SK-N-SH (cell line): ENCODE measurements at regions not wholly inside any gene's neighbourhood (a gene's known extent, or its start where the extent isn't known, plus 50 kb on each side); places are given as distances from the start of the nearest gene placed in this dataset.

ENCODE experiments used
- CTCF ChIA-PET: fragments of 300-600, 350-600 bp; formaldehyde crosslinking; extraction: SDS; loops from one replicate; lab custom pipeline; 2021; lab: Yijun Ruan, JAX
- POLR2A ChIA-PET: fragments of 350-600 bp; sonication (Branson Sonifier 250); formaldehyde crosslinking; extraction: SDS; loops from one replicate; lab custom pipeline; 2020; ENCODE audit warnings: antibody characterized with exemption, inconsistent platforms; lab: Yijun Ruan, JAX
- DNase-seq: peaks from one replicate; pipeline ENCODE4 v3.0.0; 2012
- H2AFZ ChIP-seq: fragments of 200-600 bp; sonication (generic); 2 replicates; pipeline ENCODE4 v1.8.1; 2016; ENCODE audit warnings: antibody characterized with exemption, mild to moderate bottlenecking, low read depth
- H3F3A ChIP-seq: fragments of 200-600 bp; sonication (generic); replicated peaks from 2 replicates; pipeline ENCODE3; 2016; ENCODE audit warnings: antibody characterized with exemption, mild to moderate bottlenecking; ENCODE audit not compliant: insufficient read depth
- H3K27ac ChIP-seq, 2 experiments: fragments of 200-500 bp in 1 of 2; fragments of 200-600 bp in 1 of 2; sonication (Bioruptor generic) in 1 of 2; sonication (generic), shearing (Covaris generic) in 1 of 2; 2 replicates each; pipeline versions ENCODE4 v1.5.1 to v1.6.1; 2014 to 2016; ENCODE audit warnings: low read depth in 2 of 2, inconsistent platforms in 1 of 2, low read length in 1 of 2, mild to moderate bottlenecking in 1 of 2, mixed read lengths in 1 of 2
- H3K27me3 ChIP-seq: fragments of 200-600 bp; sonication (generic), shearing (Covaris generic); 2 replicates; pipeline ENCODE4 v1.6.1; 2016; ENCODE audit warnings: mixed run types; ENCODE audit not compliant: insufficient read depth
- H3K36me3 ChIP-seq, 2 experiments: fragments of 200-500 bp in 1 of 2; fragments of 200-600 bp in 1 of 2; sonication (Bioruptor generic) in 1 of 2; sonication (generic) in 1 of 2; replicated peaks in 1 of 2; 2 replicates each; pipeline versions ENCODE3 to v1.5.1; 2014 to 2016; ENCODE audit warnings: low read length in 1 of 2, mild to moderate bottlenecking in 1 of 2; ENCODE audit not compliant: insufficient read depth in 2 of 2, control insufficient read depth in 1 of 2
- H3K4me1 ChIP-seq, 2 experiments: fragments of 200-500 bp in 1 of 2; fragments of 200-600 bp in 1 of 2; sonication (Bioruptor generic) in 1 of 2; sonication (generic), shearing (Covaris generic) in 1 of 2; 2 replicates each; pipeline versions ENCODE4 v1.5.1 to v1.6.1; 2014 to 2016; ENCODE audit warnings: low read depth in 1 of 2, low read length in 1 of 2, mixed run types in 1 of 2; ENCODE audit not compliant: insufficient read depth in 2 of 2, control insufficient read depth in 1 of 2
- H3K4me2 ChIP-seq: fragments of 200-600 bp; sonication (generic), shearing (Covaris generic); 2 replicates; pipeline ENCODE4 v1.6.1; 2017; ENCODE audit warnings: mixed run types
- H3K4me3 ChIP-seq, 2 experiments: fragments of 200-500 bp in 1 of 2; fragments of 200-600 bp in 1 of 2; sonication (Bioruptor generic) in 1 of 2; sonication (generic), shearing (Covaris generic) in 1 of 2; 2 replicates each; pipeline versions ENCODE4 v1.5.1 to v1.8.1; 2014 to 2016; ENCODE audit warnings: low read depth in 2 of 2, inconsistent platforms in 1 of 2, low read length in 1 of 2, mild to moderate bottlenecking in 1 of 2, mixed read lengths in 1 of 2, moderate library complexity in 1 of 2
- H3K79me2 ChIP-seq: fragments of 200-600 bp; sonication (generic); 2 replicates; pipeline ENCODE4 v1.8.1; 2017; ENCODE audit warnings: mild to moderate bottlenecking; ENCODE audit not compliant: insufficient read depth
- H3K9ac ChIP-seq: fragments of 200-600 bp; sonication (generic); 2 replicates; pipeline ENCODE4 v1.6.1; 2017; ENCODE audit warnings: mixed run types
- H3K9me2 ChIP-seq: fragments of 200-600 bp; sonication (generic); 2 replicates; pipeline ENCODE4 v1.6.1; 2017; ENCODE audit warnings: mixed run types
- H3K9me3 ChIP-seq: fragments of 200-600 bp; sonication (generic); 2 replicates; pipeline ENCODE4 v1.6.1; 2017; ENCODE audit warnings: mixed run types, mild to moderate bottlenecking, moderate library complexity
- H4K20me1 ChIP-seq: fragments of 200-600 bp; sonication (generic); 2 replicates; pipeline ENCODE4 v1.6.1; 2017; ENCODE audit warnings: mild to moderate bottlenecking, mixed run types; ENCODE audit not compliant: insufficient read depth
- CHD2 ChIP-seq: fragments of 150-350 bp; IDR thresholded peaks from 2 replicates; pipeline ENCODE4 v1.6.1; 2018; ENCODE audit warnings: low read length; ENCODE audit not compliant: partially characterized antibody
- ELF1 ChIP-seq: IDR thresholded peaks from 2 replicates; pipeline ENCODE4 v1.4.0; 2012
- EZH2phosphoT487 ChIP-seq: fragments of 200-600 bp; sonication (generic); IDR thresholded peaks from 2 replicates; pipeline ENCODE4 v1.6.1; 2017; ENCODE audit warnings: low read depth, mixed run types, mild to moderate bottlenecking, antibody characterized with exemption, moderate library complexity, borderline replicate concordance
- FOXM1 ChIP-seq: IDR thresholded peaks from 2 replicates; pipeline ENCODE4 v1.4.0; 2012; ENCODE audit warnings: low read depth, mild to moderate bottlenecking
- JUND ChIP-seq: IDR thresholded peaks from 2 replicates; pipeline ENCODE4 v1.4.0; 2012
- MXI1 ChIP-seq: IDR thresholded peaks from 2 replicates; pipeline ENCODE4 v1.6.1; 2012; ENCODE audit warnings: mild to moderate bottlenecking, low read depth, low read length, improper control_type of control experiment
- NFIC ChIP-seq: IDR thresholded peaks from 2 replicates; pipeline ENCODE4 v1.4.0; 2012; ENCODE audit warnings: borderline replicate concordance
- NRF1 ChIP-seq: IDR thresholded peaks from 2 replicates; pipeline ENCODE4 v1.6.1; 2012; ENCODE audit warnings: low read depth, mild to moderate bottlenecking, low read length
- RAD21 ChIP-seq: IDR thresholded peaks from 2 replicates; pipeline ENCODE4 v1.6.1; 2012; ENCODE audit warnings: mild to moderate bottlenecking, low read length
- RCOR1 ChIP-seq: fragments of 150-350 bp; IDR thresholded peaks from 2 replicates; pipeline ENCODE4 v1.6.1; 2017; ENCODE audit warnings: antibody characterized with exemption, low read length
- RFX5 ChIP-seq: IDR thresholded peaks from 2 replicates; pipeline ENCODE4 v1.6.1; 2012; ENCODE audit warnings: mild to moderate bottlenecking, improper control_type of control experiment, low read length
- TAF1 ChIP-seq: IDR thresholded peaks from 2 replicates; pipeline ENCODE4 v1.6.1; 2012; ENCODE audit warnings: low read depth, mild to moderate bottlenecking, low read length, moderate library complexity, borderline replicate concordance
- TCF12 ChIP-seq: IDR thresholded peaks from 2 replicates; pipeline ENCODE4 v1.4.0; 2012
- USF2 ChIP-seq: fragments of 150-350 bp; IDR thresholded peaks from 2 replicates; pipeline ENCODE4 v1.6.1; 2017; ENCODE audit warnings: antibody characterized with exemption, low read length, low read depth, borderline replicate concordance
- ZBTB33 ChIP-seq: IDR thresholded peaks from 2 replicates; pipeline ENCODE4 v1.4.0; 2012; ENCODE audit warnings: low read depth, borderline replicate concordance
- WGBS: methylation state at CpG from one replicate; pipeline ENCODE4 v1.1.6; 2017; ENCODE audit warnings: low lambda C conversion rate; 5-methylcytosine and 5-hydroxymethylcytosine counted together
- TF ChIP-seq, protein P1 (sequence below): IDR thresholded peaks from 2 replicates; pipeline ENCODE4 v1.6.1; 2012; ENCODE audit warnings: mild to moderate bottlenecking, low read depth, low read length, moderate library complexity
- TF ChIP-seq, protein P2 (sequence below): IDR thresholded peaks from 2 replicates; pipeline ENCODE4 v1.4.0; 2012; ENCODE audit warnings: low read depth
- TF ChIP-seq, protein P3 (sequence below): IDR thresholded peaks from 2 replicates; pipeline ENCODE4; 2012

GRCh38 chrX:109875831-109876230 is 127.1 kb upstream of the TMEM164 start (continued):
- TF ChIP-seq USF2 (no peak), ELF1 (no peak)

DNA sequence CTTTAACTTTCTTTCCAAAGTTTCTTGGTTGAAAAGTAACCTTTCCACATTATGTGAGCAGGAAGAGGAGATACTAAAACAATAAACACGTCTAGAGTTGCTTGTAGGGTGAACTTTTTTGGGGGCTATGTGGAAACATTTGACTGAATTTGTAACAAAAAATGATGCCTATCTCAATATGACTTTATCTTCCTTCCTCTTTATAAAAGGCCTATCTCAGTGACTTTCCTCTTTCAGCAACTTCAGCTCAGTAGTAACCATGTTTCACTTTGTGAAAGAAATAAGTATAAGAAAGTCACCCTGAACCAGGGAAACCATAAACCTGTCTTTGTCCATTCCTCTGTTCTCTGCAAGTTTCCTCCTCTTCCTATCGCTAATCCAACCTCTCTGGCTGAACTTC is 124.7 kb upstream of the TMEM164 start:
- H3F3A ChIP-seq: no peaks in the 10 kb centered on the region
- H3K4me3 ChIP-seq: no peak overlapping the region
- no peak for TF ChIP-seq NRF1
- TF ChIP-seq, protein P1, sequence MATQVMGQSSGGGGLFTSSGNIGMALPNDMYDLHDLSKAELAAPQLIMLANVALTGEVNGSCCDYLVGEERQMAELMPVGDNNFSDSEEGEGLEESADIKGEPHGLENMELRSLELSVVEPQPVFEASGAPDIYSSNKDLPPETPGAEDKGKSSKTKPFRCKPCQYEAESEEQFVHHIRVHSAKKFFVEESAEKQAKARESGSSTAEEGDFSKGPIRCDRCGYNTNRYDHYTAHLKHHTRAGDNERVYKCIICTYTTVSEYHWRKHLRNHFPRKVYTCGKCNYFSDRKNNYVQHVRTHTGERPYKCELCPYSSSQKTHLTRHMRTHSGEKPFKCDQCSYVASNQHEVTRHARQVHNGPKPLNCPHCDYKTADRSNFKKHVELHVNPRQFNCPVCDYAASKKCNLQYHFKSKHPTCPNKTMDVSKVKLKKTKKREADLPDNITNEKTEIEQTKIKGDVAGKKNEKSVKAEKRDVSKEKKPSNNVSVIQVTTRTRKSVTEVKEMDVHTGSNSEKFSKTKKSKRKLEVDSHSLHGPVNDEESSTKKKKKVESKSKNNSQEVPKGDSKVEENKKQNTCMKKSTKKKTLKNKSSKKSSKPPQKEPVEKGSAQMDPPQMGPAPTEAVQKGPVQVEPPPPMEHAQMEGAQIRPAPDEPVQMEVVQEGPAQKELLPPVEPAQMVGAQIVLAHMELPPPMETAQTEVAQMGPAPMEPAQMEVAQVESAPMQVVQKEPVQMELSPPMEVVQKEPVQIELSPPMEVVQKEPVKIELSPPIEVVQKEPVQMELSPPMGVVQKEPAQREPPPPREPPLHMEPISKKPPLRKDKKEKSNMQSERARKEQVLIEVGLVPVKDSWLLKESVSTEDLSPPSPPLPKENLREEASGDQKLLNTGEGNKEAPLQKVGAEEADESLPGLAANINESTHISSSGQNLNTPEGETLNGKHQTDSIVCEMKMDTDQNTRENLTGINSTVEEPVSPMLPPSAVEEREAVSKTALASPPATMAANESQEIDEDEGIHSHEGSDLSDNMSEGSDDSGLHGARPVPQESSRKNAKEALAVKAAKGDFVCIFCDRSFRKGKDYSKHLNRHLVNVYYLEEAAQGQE: no peak
- TF ChIP-seq MXI1: no peak
- no peak for TF ChIP-seq EZH2phosphoT487
- TF ChIP-seq CHD2: no peak
- no peak for TF ChIP-seq TCF12
- TF ChIP-seq USF2: no peak
- TF ChIP-seq ZBTB33: no peak
- TF ChIP-seq FOXM1: no peak
- TF ChIP-seq ELF1: no peak
- TF ChIP-seq TAF1: no peak
- no peak for TF ChIP-seq NFIC
- TF ChIP-seq, protein P2, sequence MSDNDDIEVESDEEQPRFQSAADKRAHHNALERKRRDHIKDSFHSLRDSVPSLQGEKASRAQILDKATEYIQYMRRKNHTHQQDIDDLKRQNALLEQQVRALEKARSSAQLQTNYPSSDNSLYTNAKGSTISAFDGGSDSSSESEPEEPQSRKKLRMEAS: no peak
- TF ChIP-seq RFX5: no peak
- TF ChIP-seq, protein P3, sequence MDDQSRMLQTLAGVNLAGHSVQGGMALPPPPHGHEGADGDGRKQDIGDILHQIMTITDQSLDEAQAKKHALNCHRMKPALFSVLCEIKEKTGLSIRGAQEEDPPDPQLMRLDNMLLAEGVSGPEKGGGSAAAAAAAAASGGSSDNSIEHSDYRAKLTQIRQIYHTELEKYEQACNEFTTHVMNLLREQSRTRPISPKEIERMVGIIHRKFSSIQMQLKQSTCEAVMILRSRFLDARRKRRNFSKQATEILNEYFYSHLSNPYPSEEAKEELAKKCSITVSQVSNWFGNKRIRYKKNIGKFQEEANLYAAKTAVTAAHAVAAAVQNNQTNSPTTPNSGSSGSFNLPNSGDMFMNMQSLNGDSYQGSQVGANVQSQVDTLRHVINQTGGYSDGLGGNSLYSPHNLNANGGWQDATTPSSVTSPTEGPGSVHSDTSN: no peak
- no peak for TF ChIP-seq JUND
- TF ChIP-seq RAD21: no peak
- no peak for TF ChIP-seq RCOR1
- H3K4me2 ChIP-seq: no peak overlapping the region
- H3K9me2 ChIP-seq: no peaks in the 10 kb centered on the region
- H3K27me3 ChIP-seq: no peaks in the 10 kb centered on the region; the same call in 1 of the 2 replicates
- no peaks in the 10 kb centered on the region for H3K79me2 ChIP-seq
- 38% methylated on average over 2 of the region's 2 CpGs for whole genome bisulfite sequencing
- H3K9me3 ChIP-seq: no peaks in the 10 kb centered on the region
- H3K27ac ChIP-seq: no peak overlapping the region
- H4K20me1 ChIP-seq: no peaks in the 10 kb centered on the region
- ChIA-PET POLR2A (no interaction called here), CTCF (interaction anchor here (1.2 to 2.9 kb wide), 7 partner anchors 8 to 405 kb away, joined by 3 to 24 read pairs (median 8); no protein-coding TSS in a partner anchor)
- H3K4me1 ChIP-seq: no peaks in the 10 kb centered on the region
- no peak overlapping the region for H2AFZ ChIP-seq
- no peaks in the 10 kb centered on the region for H3K36me3 ChIP-seq
- no peak overlapping the region for H3K9ac ChIP-seq
- DNase-seq: no peak
